Activated CD8-positive, alpha-beta T cell treated with anti-CD3 and anti-CD28 coated beads for 36 hours (primary cell): ENCODE measurements at regions not wholly inside any gene's neighbourhood (a gene's known extent, or its start where the extent isn't known, plus 50 kb on each side); places are given as distances from the start of the nearest gene placed in this dataset.
"Not testable (repeated sequence)": the region's sequence is repeated elsewhere in the genome, so short reads cannot be mapped to it uniquely, and the experiment has no call there.

ENCODE experiments used
- ATAC-seq: fragments of 200-7000 bp; cut with Tn5 transposase; one replicate; pipeline ENCODE4 v1.10.0; 2021; ENCODE audit warnings: mild to moderate bottlenecking, moderate library complexity
- CTCF ChIA-PET: fragments of 350-600 bp; sonication (Branson Sonifier 250); formaldehyde crosslinking; loops from one replicate; lab custom pipeline; 2021; ENCODE audit warnings: antibody characterized with exemption; lab: Charles Lee
- POLR2A ChIA-PET: fragments of 350-600 bp; sonication (Branson Sonifier 250); formaldehyde crosslinking; loops from one replicate; lab custom pipeline; 2021; ENCODE audit warnings: antibody characterized with exemption; lab: Charles Lee
- DNase-seq: peaks from one replicate; pipeline ENCODE4 v3.0.0-alpha.2; 2020
- H3K27ac Mint-ChIP-seq: one replicate; pipeline ENCODE4 v1.8.0; 2021; ENCODE audit warnings: mild to moderate bottlenecking, mixed read lengths
- H3K27me3 Mint-ChIP-seq: one replicate; pipeline ENCODE4 v1.8.0; 2021; ENCODE audit warnings: mixed read lengths
- H3K36me3 Mint-ChIP-seq: one replicate; pipeline ENCODE4 v1.8.0; 2021; ENCODE audit warnings: low read depth, mixed read lengths
- H3K4me1 Mint-ChIP-seq: one replicate; pipeline ENCODE4 v1.8.0; 2021; ENCODE audit warnings: low read depth, mixed read lengths
- H3K4me3 Mint-ChIP-seq: one replicate; pipeline ENCODE4 v1.8.0; 2021; ENCODE audit warnings: mild to moderate bottlenecking, moderate library complexity, mixed read lengths
- H3K9me3 Mint-ChIP-seq: one replicate; pipeline ENCODE4 v1.8.0; 2021; ENCODE audit warnings: mixed read lengths
- CTCF ChIP-seq: fragments of 200-600 bp; IDR thresholded peaks from one replicate; pipeline ENCODE4 v1.8.0; 2022; ENCODE audit warnings: antibody characterized with exemption, mild to moderate bottlenecking
- intact Hi-C: fragments of 100-400 bp; cut with micrococcal nuclease; formaldehyde crosslinking; loops from one replicate; pipeline ENCODE4 v1.10.0; 2022

- H3K27ac Mint-ChIP-seq = no peak overlapping the region
- intact Hi-C loops = no loop called here
- POLR2A ChIA-PET = no interaction called here
- no peak for TF ChIP-seq CTCF
- no peak overlapping the region for H3K4me3 Mint-ChIP-seq
- CTCF ChIA-PET = no interaction called here
- peaks cover 10% of the 10 kb centered on the region for H3K27me3 Mint-ChIP-seq
- H3K9me3 Mint-ChIP-seq = peaks cover 5% of the 10 kb centered on the region
- no peak for ATAC-seq
- H3K36me3 Mint-ChIP-seq = no peaks in the 10 kb centered on the region
- H3K4me1 Mint-ChIP-seq = no peaks in the 10 kb centered on the region
- no peak for DNase-seq
Observed at GRCh38 chr7:50908628-50909290, 126.1 kb upstream of the GRB10 start.

- H3K4me1 Mint-ChIP-seq, POLR2A ChIA-PET, H3K9me3 Mint-ChIP-seq, H3K4me3 Mint-ChIP-seq, CTCF ChIA-PET, DNase-seq, H3K27ac Mint-ChIP-seq, H3K36me3 Mint-ChIP-seq, ATAC-seq, intact Hi-C loops: not testable (repeated sequence)
- peaks cover 11% of the 10 kb centered on the region for H3K27me3 Mint-ChIP-seq
Observed at GRCh38 chr7:50898604-50899477, 116.1 kb upstream of the GRB10 start.

GRCh38 chr7:50887061-50887460, 104.4 kb upstream of the GRB10 start:
- H3K4me1 Mint-ChIP-seq, CTCF ChIA-PET, H3K36me3 Mint-ChIP-seq: not testable (repeated sequence)

GRCh38 chr7:50872437-50872836, 89.7 kb upstream of the GRB10 start:
- Mint-ChIP-seq H3K27ac (no peak overlapping the region), H3K36me3 (no peaks in the 10 kb centered on the region), H3K4me1 (no peaks in the 10 kb centered on the region), H3K4me3 (no peak overlapping the region), H3K9me3 (no peaks in the 10 kb centered on the region), H3K27me3 (peaks cover 6% of the 10 kb centered on the region)
- ATAC-seq (no peak), DNase-seq (no peak)
- ChIA-PET POLR2A (no interaction called here), CTCF (no interaction called here)
- TF ChIP-seq CTCF = no peak
- intact Hi-C loops = no loop called here

More at GRCh38 chr7:50887061-50887460, 104.4 kb upstream of the GRB10 start:
- H3K27ac Mint-ChIP-seq, ATAC-seq, intact Hi-C loops, H3K9me3 Mint-ChIP-seq, H3K27me3 Mint-ChIP-seq, POLR2A ChIA-PET, H3K4me3 Mint-ChIP-seq, DNase-seq: not testable (repeated sequence)

GRCh38 chr7:50869108-50869725, 86.5 kb upstream of the GRB10 start:
- ChIA-PET CTCF (no interaction called here), POLR2A (no interaction called here)
- H3K9me3 Mint-ChIP-seq = no peaks in the 10 kb centered on the region
- no peaks in the 10 kb centered on the region for H3K4me1 Mint-ChIP-seq
- intact Hi-C loops = no loop called here
- peaks cover 3% of the 10 kb centered on the region for H3K27me3 Mint-ChIP-seq
- no peaks in the 10 kb centered on the region for H3K36me3 Mint-ChIP-seq
- DNase-seq = no peak
- no peak for TF ChIP-seq CTCF
- H3K4me3 Mint-ChIP-seq = no peak overlapping the region
- H3K27ac Mint-ChIP-seq = no peak overlapping the region
- ATAC-seq = no peak
